Suprapubic skin (tissue), 4 donors: ENCODE measurements at regions not wholly inside any gene's neighbourhood (a gene's known extent, or its start where the extent isn't known, plus 50 kb on each side); places are given as distances from the start of the nearest gene placed in this dataset.
"Not testable (repeated sequence)": the region's sequence is repeated elsewhere in the genome, so short reads cannot be mapped to it uniquely, and the experiment has no call there.

ENCODE experiments used
- DNase-seq, 2 donors: peaks; one replicate each; pipeline ENCODE4 v3.0.0-alpha.2; 2019; ENCODE audit warnings: low spot score in 2 of 2
- H3K27ac ChIP-seq: fragments of 200-600 bp; sonication (generic); one replicate; pipeline ENCODE4 v1.5.1; 2019
- H3K27me3 ChIP-seq: fragments of 200-600 bp; sonication (generic); one replicate; pipeline ENCODE4 v1.5.1; 2019
- H3K36me3 ChIP-seq: fragments of 200-600 bp; sonication (generic); one replicate; pipeline ENCODE4 v1.5.1; 2019
- H3K4me1 ChIP-seq: fragments of 200-600 bp; sonication (generic); one replicate; pipeline ENCODE4 v1.5.1; 2019
- H3K4me3 ChIP-seq: fragments of 200-600 bp; sonication (generic); one replicate; pipeline ENCODE4 v1.5.1; 2019; ENCODE audit warnings: mild to moderate bottlenecking
- H3K9me3 ChIP-seq: fragments of 200-600 bp; sonication (generic); one replicate; pipeline ENCODE4 v1.5.1; 2019
- EP300 ChIP-seq: sonication (generic); formaldehyde crosslinking; IDR thresholded peaks from one replicate; pipeline ENCODE4 v1.6.1; 2017; ENCODE audit warnings: antibody characterized with exemption
- POLR2A ChIP-seq, 2 donors: fragments of 450-650 bp; IDR thresholded peaks; one replicate each; pipeline ENCODE4 v1.6.1; 2017; ENCODE audit warnings: antibody characterized with exemption in 2 of 2, mild to moderate bottlenecking in 2 of 2, moderate library complexity in 2 of 2
- POLR2AphosphoS5 ChIP-seq, 3 donors: sonication (generic); formaldehyde crosslinking; IDR thresholded peaks; one replicate each; pipeline ENCODE4 v1.6.1; 2017; ENCODE audit warnings: antibody characterized with exemption in 3 of 3
- WGBS: methylation state at CpG from one replicate; pipeline ENCODE4 v1.1.5; 2018; 5-methylcytosine and 5-hydroxymethylcytosine counted together
- TF ChIP-seq, protein P1 (sequence below), 2 donors: fragments of 200-600 bp in 1 of 2; fragments of 450-650 bp in 1 of 2; sonication (generic) in 1 of 2; IDR thresholded peaks; one replicate each; pipeline ENCODE4 v1.5.1; 2016 to 2019; ENCODE audit warnings: antibody characterized with exemption in 2 of 2, mild to moderate bottlenecking in 1 of 2, moderate library complexity in 1 of 2

DNA sequence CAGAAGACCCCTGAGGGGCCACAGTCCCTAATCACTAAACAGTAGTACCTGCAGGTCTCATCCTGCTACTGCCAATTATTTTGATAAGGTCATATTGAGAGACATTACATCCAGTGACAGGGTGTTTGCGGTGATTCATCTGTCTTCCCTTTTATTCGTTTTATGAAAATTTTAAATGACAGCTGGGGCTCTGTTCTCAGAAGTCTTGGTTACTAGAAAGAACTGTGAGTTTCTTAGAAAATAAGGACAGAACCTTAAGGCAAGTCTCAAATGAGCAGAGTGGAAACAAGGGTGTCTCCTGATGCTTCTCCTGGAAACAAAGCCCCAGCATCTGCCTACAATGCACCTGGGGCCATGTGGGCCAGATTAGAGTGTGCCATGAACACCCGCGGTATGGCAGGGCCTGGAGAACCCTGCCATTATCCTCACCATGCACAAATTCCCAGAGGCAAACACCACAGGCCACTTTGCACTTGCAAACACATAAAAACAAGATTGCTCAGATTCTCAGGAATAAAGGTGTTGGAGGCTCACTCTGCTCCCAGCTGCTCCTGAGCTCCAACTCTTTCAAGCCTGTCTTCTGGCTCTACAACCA, 66.3 kb upstream of the IQSEC1 start:
- Histone ChIP-seq H3K9me3 (no peaks in the 10 kb centered on the region), H3K36me3 (no peaks in the 10 kb centered on the region), H3K4me1 (no peaks in the 10 kb centered on the region), H3K4me3 (no peak overlapping the region), H3K27ac (no peak overlapping the region), H3K27me3 (no peaks in the 10 kb centered on the region)
- TF ChIP-seq POLR2A (IDR thresholded peaks at IDR 0.05) (no peak), POLR2AphosphoS5 (IDR thresholded peaks at IDR 0.05) (no peak), EP300 (no peak)
- TF ChIP-seq, protein P1, sequence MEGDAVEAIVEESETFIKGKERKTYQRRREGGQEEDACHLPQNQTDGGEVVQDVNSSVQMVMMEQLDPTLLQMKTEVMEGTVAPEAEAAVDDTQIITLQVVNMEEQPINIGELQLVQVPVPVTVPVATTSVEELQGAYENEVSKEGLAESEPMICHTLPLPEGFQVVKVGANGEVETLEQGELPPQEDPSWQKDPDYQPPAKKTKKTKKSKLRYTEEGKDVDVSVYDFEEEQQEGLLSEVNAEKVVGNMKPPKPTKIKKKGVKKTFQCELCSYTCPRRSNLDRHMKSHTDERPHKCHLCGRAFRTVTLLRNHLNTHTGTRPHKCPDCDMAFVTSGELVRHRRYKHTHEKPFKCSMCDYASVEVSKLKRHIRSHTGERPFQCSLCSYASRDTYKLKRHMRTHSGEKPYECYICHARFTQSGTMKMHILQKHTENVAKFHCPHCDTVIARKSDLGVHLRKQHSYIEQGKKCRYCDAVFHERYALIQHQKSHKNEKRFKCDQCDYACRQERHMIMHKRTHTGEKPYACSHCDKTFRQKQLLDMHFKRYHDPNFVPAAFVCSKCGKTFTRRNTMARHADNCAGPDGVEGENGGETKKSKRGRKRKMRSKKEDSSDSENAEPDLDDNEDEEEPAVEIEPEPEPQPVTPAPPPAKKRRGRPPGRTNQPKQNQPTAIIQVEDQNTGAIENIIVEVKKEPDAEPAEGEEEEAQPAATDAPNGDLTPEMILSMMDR (IDR thresholded peaks at IDR 0.05) = no peak
- peak; percentile 15 to 37 for DNase-seq
- 84% methylated on average over 4 of the region's 4 CpGs for WGBS

DNA sequence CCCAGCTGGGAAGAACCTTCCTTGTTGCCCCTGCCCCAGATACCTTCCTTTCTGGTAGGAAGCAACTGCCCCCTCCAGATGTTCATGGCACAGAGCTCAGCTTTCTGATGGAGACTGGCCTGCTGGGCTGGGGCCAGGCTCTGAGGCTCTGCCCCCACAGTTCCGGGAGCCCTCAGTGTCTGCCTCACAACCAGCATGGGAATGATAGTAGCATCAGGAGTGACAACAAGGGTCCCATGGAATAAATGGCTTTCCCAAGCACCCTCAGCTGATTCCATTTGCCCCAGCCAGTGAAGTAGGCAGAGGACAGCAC, 65.6 kb upstream of the IQSEC1 start:
- WGBS = 86% methylated on average over 1 of the region's 1 CpG
- peak in 1 of 2 donors; percentile 18 for DNase-seq

DNA sequence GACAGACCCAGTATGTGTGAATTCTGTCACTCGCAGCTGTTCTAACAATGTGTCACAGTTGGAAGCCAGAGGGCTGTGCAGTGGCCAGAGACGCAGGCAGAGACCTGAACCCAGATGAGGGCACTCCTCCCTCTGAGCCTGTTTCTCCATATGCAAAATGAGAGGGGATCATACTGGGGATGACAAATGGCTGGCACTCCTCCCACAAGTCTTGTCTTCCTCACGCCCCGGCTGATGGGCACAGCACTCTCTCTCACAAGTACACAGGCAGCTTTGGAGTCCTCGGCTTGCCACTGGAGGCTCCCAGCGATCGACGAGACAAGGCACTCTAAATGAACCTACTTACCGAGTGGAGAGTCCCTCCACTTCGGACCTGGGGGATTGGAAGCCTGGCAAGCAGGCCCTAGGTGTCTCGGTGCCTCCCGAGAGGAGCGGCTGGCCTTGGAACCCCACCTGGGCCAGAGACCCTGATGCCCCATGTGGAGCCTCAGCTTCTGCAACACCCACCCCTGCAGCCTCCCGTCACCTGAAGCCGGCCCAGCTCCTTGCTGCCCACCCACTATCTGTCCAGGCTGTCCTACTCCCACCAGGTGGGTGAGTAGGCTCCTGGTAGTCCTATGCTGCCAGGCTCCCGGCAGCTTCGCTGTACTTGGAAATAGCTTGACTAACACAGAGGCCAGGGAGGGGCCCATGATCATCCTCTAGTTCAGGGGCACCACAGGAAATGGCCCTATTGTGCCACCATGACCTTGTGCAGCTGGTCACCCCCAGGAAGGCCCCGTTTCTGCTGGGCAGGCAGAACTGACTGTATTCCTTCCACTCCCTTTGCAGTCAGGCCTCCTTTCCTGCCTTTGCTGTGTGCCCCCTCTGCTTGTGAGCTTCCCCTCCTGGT, 65.0 kb upstream of the IQSEC1 start:
- no peak for TF ChIP-seq EP300
- TF ChIP-seq POLR2A (IDR thresholded peaks at IDR 0.05) = no peak
- TF ChIP-seq, protein P1 (IDR thresholded peaks at IDR 0.05) = no peak
- no peak for TF ChIP-seq POLR2AphosphoS5 (IDR thresholded peaks at IDR 0.05)
- Histone ChIP-seq H3K9me3 (no peaks in the 10 kb centered on the region), H3K4me1 (no peaks in the 10 kb centered on the region), H3K27me3 (no peaks in the 10 kb centered on the region), H3K36me3 (no peaks in the 10 kb centered on the region), H3K27ac (no peak overlapping the region), H3K4me3 (no peak overlapping the region)
- WGBS = 72% methylated on average over 13 of the region's 18 CpGs
- peak; percentile 57 to 61 for DNase-seq

More for the DNA sequence above, 65.6 kb upstream of the IQSEC1 start:
- no peak overlapping the region for H3K27ac ChIP-seq
- H3K27me3 ChIP-seq = no peaks in the 10 kb centered on the region
- no peak overlapping the region for H3K4me3 ChIP-seq
- no peaks in the 10 kb centered on the region for H3K9me3 ChIP-seq
- no peak for TF ChIP-seq EP300
- TF ChIP-seq, protein P1 (IDR thresholded peaks at IDR 0.05) = no peak
- no peaks in the 10 kb centered on the region for H3K4me1 ChIP-seq
- H3K36me3 ChIP-seq = no peaks in the 10 kb centered on the region

DNA sequence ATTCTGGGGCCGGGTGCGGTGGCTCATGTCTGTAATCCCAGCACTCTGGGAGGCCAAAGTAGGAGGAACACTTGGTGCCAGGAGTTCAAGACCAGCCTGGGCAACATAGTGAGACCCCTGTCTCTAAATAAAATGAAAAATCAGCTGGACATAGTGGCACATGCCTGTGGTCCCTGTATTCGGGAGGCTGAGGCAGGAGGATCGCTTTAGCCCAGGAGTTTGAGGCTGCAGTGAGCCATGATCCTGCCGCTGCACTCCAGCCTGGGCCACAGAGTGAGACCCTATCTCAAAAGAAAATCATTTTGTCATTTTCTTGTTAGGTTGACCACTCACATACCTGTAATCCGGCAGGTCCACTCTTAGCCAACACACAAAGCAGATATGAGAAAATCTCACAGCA, 63.6 kb upstream of the IQSEC1 start:
- not testable (repeated sequence) for DNase-seq, H3K27me3 ChIP-seq, H3K4me1 ChIP-seq, H3K9me3 ChIP-seq, H3K27ac ChIP-seq, H3K36me3 ChIP-seq, H3K4me3 ChIP-seq
- 97% methylated on average over 6 of the region's 6 CpGs for WGBS

DNA sequence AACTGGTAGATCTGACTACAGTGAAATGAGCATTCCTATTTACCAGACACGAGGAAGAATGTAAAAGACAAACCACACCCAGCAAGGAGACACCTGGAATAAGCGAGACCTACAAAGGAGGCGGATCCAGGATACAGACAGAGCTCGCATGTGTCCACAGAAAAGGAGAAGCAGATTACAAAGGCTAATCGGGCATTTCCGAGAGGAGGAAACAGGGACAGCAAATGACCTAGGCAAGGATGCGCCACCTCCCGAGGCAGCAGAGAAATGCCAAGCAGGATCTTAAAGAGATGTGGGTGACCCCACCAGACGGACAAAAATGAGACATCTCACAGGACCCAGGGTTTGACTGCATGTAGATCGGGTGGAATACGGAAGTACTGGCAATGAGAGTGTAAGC, 63.2 kb upstream of the IQSEC1 start:
- no peak for TF ChIP-seq POLR2AphosphoS5 (IDR thresholded peaks at IDR 0.05)
- TF ChIP-seq EP300 = no peak
- TF ChIP-seq POLR2A (IDR thresholded peaks at IDR 0.05) = no peak
- TF ChIP-seq, protein P1 (IDR thresholded peaks at IDR 0.05) = no peak
- no peaks in the 10 kb centered on the region for H3K9me3 ChIP-seq
- H3K36me3 ChIP-seq = no peaks in the 10 kb centered on the region
- no peak overlapping the region for H3K27ac ChIP-seq
- 71% methylated on average over 11 of the region's 11 CpGs for WGBS
- no peak overlapping the region for H3K4me3 ChIP-seq
- DNase-seq = peak; percentile 10 to 35
- H3K4me1 ChIP-seq = no peaks in the 10 kb centered on the region
- H3K27me3 ChIP-seq = no peaks in the 10 kb centered on the region
